ENCODE measurements at regions not wholly inside any gene's neighbourhood (a gene's known extent, or its start where the extent isn't known, plus 50 kb on each side); places are given as distances from the start of the nearest gene placed in this dataset.
"Not testable (repeated sequence)": the region's sequence is repeated elsewhere in the genome, so short reads cannot be mapped to it uniquely, and the experiment has no call there.

GRCh38 chr20:48461091-48461734, 366.6 kb downstream of the PREX1 start:
- no peak for DNase-seq

- no peak for DNase-seq
These were observed 367.1 kb downstream of the PREX1 start for GRCh38 chr20:48460681-48461080.

- no peak for DNase-seq
These were observed 367.9 kb downstream of the PREX1 start for GRCh38 chr20:48459722-48460395.

- DNase-seq, result no peak
These were observed 369.0 kb downstream of the PREX1 start for GRCh38 chr20:48458601-48459385.

GRCh38 chr20:48458003-48458377, 369.8 kb downstream of the PREX1 start:
- no peak for DNase-seq

GRCh38 chr20:48457193-48458002, 370.4 kb downstream of the PREX1 start:
- no peak for DNase-seq

GRCh38 chr20:48456366-48457192, 371.2 kb downstream of the PREX1 start:
- no peak for DNase-seq

- DNase-seq, result no peak
These were observed 372.0 kb downstream of the PREX1 start for GRCh38 chr20:48455651-48456365.

GRCh38 chr20:48454671-48455490, 372.9 kb downstream of the PREX1 start:
- DNase-seq, result no peak

- DNase-seq, result no peak
These were observed 374.2 kb downstream of the PREX1 start for GRCh38 chr20:48453477-48454093.

GRCh38 chr20:48451401-48451800, 376.4 kb downstream of the PREX1 start:
- DNase-seq, result no peak

GRCh38 chr20:48448666-48449600, 378.9 kb downstream of the PREX1 start:
- DNase-seq, result no peak

GRCh38 chr20:48447456-48447855, 380.3 kb downstream of the PREX1 start:
- DNase-seq, result no peak

GRCh38 chr20:48445827-48446226, 382.0 kb downstream of the PREX1 start:
- DNase-seq, result no peak

GRCh38 chr20:48444249-48444648, 383.6 kb downstream of the PREX1 start:
- DNase-seq, result no peak

- no peak for DNase-seq
These were observed 386.9 kb downstream of the PREX1 start for GRCh38 chr20:48440916-48441315.

- DNase-seq, result not testable (repeated sequence)
These were observed 387.5 kb downstream of the PREX1 start for GRCh38 chr20:48440261-48440660.

- no peak for DNase-seq
These were observed 390.7 kb downstream of the PREX1 start for GRCh38 chr20:48437146-48437545.

GRCh38 chr20:48436609-48437008, 391.2 kb downstream of the PREX1 start:
- not testable (repeated sequence) for DNase-seq
